H9 (cell line): ENCODE measurements at regions not wholly inside any gene's neighbourhood (a gene's known extent, or its start where the extent isn't known, plus 50 kb on each side); places are given as distances from the start of the nearest gene placed in this dataset.

Experiments
- DNase-seq: peaks from one replicate; pipeline ENCODE4 v3.0.0-alpha.2; 2017
- H2AFZ ChIP-seq: one replicate; pipeline ENCODE4 v1.6.1; 2013; ENCODE audit warnings: mild to moderate bottlenecking, low read length, control low read depth, moderate library complexity
- H2AK5ac ChIP-seq: 2 replicates; pipeline ENCODE4 v1.6.1; 2013; ENCODE audit warnings: low read length, control low read depth, mixed read lengths; ENCODE audit not compliant: insufficient read length
- H2BK120ac ChIP-seq: one replicate; pipeline ENCODE4 v1.6.1; 2013; ENCODE audit warnings: low read depth, mild to moderate bottlenecking, low read length, control low read depth, inconsistent platforms; ENCODE audit not compliant: poor library complexity, severe bottlenecking
- H2BK12ac ChIP-seq: 2 replicates; pipeline ENCODE4 v1.6.1; 2013; ENCODE audit warnings: low read length, control low read depth, mixed read lengths, low read depth; ENCODE audit not compliant: insufficient read length
- H2BK15ac ChIP-seq: 2 replicates; pipeline ENCODE4 v1.6.1; 2013; ENCODE audit warnings: low read depth, low read length, control low read depth
- H2BK20ac ChIP-seq: one replicate; pipeline ENCODE4 v1.6.1; 2013; ENCODE audit warnings: low read depth, mild to moderate bottlenecking, low read length, control low read depth, inconsistent platforms; ENCODE audit not compliant: poor library complexity, severe bottlenecking
- H2BK5ac ChIP-seq: 2 replicates; pipeline ENCODE4 v1.6.1; 2013; ENCODE audit warnings: low read length, control low read depth, mixed read lengths; ENCODE audit not compliant: insufficient read length
- H3K14ac ChIP-seq: 2 replicates; pipeline ENCODE4 v1.6.1; 2013; ENCODE audit warnings: low read length, control low read depth; ENCODE audit not compliant: insufficient read depth
- H3K18ac ChIP-seq: 2 replicates; pipeline ENCODE4 v1.6.1; 2013; ENCODE audit warnings: low read depth, mild to moderate bottlenecking, mixed read lengths, low read length, control low read depth; ENCODE audit not compliant: insufficient read length
- H3K23ac ChIP-seq: 2 replicates; pipeline ENCODE4 v1.6.1; 2013; ENCODE audit warnings: low read length, control low read depth, mixed read lengths, low read depth; ENCODE audit not compliant: insufficient read length
- H3K23me2 ChIP-seq: 2 replicates; pipeline ENCODE4 v1.6.1; 2013; ENCODE audit warnings: low read depth, mild to moderate bottlenecking, mixed read lengths, low read length, control low read depth; ENCODE audit not compliant: insufficient read length, poor library complexity, severe bottlenecking
- H3K27ac ChIP-seq: 2 replicates; pipeline ENCODE4 v1.5.1; 2013; ENCODE audit warnings: low read length, control low read depth, mixed read lengths, low read depth; ENCODE audit not compliant: insufficient read length
- H3K27me3 ChIP-seq: 2 replicates; pipeline ENCODE4 v1.6.1; 2013; ENCODE audit warnings: low read length, control low read depth, inconsistent platforms; ENCODE audit not compliant: insufficient read depth
- H3K4ac ChIP-seq: 2 replicates; pipeline ENCODE4 v1.6.1; 2013; ENCODE audit warnings: low read depth, mild to moderate bottlenecking, control low read depth, inconsistent platforms, low read length, moderate library complexity
- H3K4me1 ChIP-seq: 2 replicates; pipeline ENCODE4 v1.6.1; 2013; ENCODE audit warnings: low read length, control low read depth, inconsistent platforms; ENCODE audit not compliant: insufficient read depth
- H3K4me2 ChIP-seq: 2 replicates; pipeline ENCODE4 v1.6.1; 2013; ENCODE audit warnings: low read length, control low read depth, mixed read lengths; ENCODE audit not compliant: insufficient read length, insufficient read depth
- H3K56ac ChIP-seq: 2 replicates; pipeline ENCODE4 v1.6.1; 2013; ENCODE audit warnings: low read depth, mild to moderate bottlenecking, mixed read lengths, low read length, control low read depth; ENCODE audit not compliant: insufficient read length
- H3K79me1 ChIP-seq: 2 replicates; pipeline ENCODE4 v1.6.1; 2013; ENCODE audit warnings: low read depth, mild to moderate bottlenecking, moderate library complexity, low read length, control low read depth, inconsistent platforms; ENCODE audit not compliant: insufficient read depth, poor library complexity, severe bottlenecking
- H3K79me2 ChIP-seq: 2 replicates; pipeline ENCODE4 v1.6.1; 2013; ENCODE audit warnings: low read length, control low read depth, inconsistent platforms; ENCODE audit not compliant: insufficient read depth
- H3K9ac ChIP-seq: 2 replicates; pipeline ENCODE4 v1.6.1; 2013; ENCODE audit warnings: low read length, control low read depth, mixed read lengths; ENCODE audit not compliant: insufficient read length; ENCODE audit errors: extremely low read depth
- H3K9me3 ChIP-seq: one replicate; pipeline ENCODE4 v1.6.1; 2013; ENCODE audit warnings: low read depth, low read length, inconsistent platforms; ENCODE audit not compliant: control insufficient read depth
- H3T11ph ChIP-seq: one replicate; pipeline ENCODE4 v1.6.1; 2013; ENCODE audit warnings: mild to moderate bottlenecking, low read length, control low read depth, inconsistent platforms
- H4K20me1 ChIP-seq: one replicate; pipeline ENCODE4 v1.6.1; 2013; ENCODE audit not compliant: control insufficient read depth, insufficient read length, insufficient read depth
- H4K5ac ChIP-seq: 2 replicates; pipeline ENCODE4 v1.6.1; 2013; ENCODE audit warnings: low read depth, mild to moderate bottlenecking, mixed read lengths, low read length, control low read depth; ENCODE audit not compliant: insufficient read length
- H4K8ac ChIP-seq: replicated peaks from 2 replicates; pipeline ENCODE4 v1.6.1; 2013; ENCODE audit warnings: low read length, control low read depth, mixed read lengths, low read depth; ENCODE audit not compliant: insufficient read length
- H4K91ac ChIP-seq: 2 replicates; pipeline ENCODE4 v1.6.1; 2013; ENCODE audit warnings: low read depth, mild to moderate bottlenecking, moderate library complexity, mixed read lengths, low read length, control low read depth; ENCODE audit not compliant: insufficient read length
- H3K27ac Mint-ChIP-seq, 3 experiments: 2 replicates in 2 of 3; 3 replicates in 1 of 3; pipeline ENCODE4 v1.8.0; 2020 to 2021; ENCODE audit warnings: mixed read lengths in 3 of 3, mild to moderate bottlenecking in 1 of 3, moderate library complexity in 1 of 3
- H3K27me3 Mint-ChIP-seq: 2 replicates; pipeline ENCODE4 v1.8.0; 2021; ENCODE audit warnings: low read depth, mild to moderate bottlenecking, moderate library complexity, mixed read lengths
- H3K36me3 Mint-ChIP-seq, 3 experiments: 2 replicates in 2 of 3; 3 replicates in 1 of 3; pipeline ENCODE4 v1.8.0; 2020 to 2021; ENCODE audit warnings: low read depth in 3 of 3, mixed read lengths in 3 of 3; ENCODE audit not compliant: insufficient read depth in 1 of 3
- H3K4me1 Mint-ChIP-seq, 2 experiments: 2 replicates each; pipeline ENCODE4 v1.8.0; 2020; ENCODE audit warnings: mixed read lengths in 2 of 2
- H3K4me3 Mint-ChIP-seq, 2 experiments: 2 replicates in 1 of 2; 3 replicates in 1 of 2; pipeline ENCODE4 v1.8.0; 2020 to 2021; ENCODE audit warnings: mild to moderate bottlenecking in 2 of 2, mixed read lengths in 2 of 2, moderate library complexity in 1 of 2
- H3K9me3 Mint-ChIP-seq, 2 experiments: 2 replicates in 1 of 2; 3 replicates in 1 of 2; pipeline ENCODE4 v1.8.0; 2020; ENCODE audit warnings: mild to moderate bottlenecking in 2 of 2, mixed read lengths in 2 of 2, moderate library complexity in 1 of 2
- CTCF ChIP-seq: fragments of 200-600 bp; sonication (generic); conservative IDR thresholded peaks from 3 replicates; pipeline ENCODE4 v1.8.0; 2021; ENCODE audit warnings: antibody characterized with exemption, mild to moderate bottlenecking
- WGBS: extraction: QIAGEN DNeasy Blood & Tissue Kit; methylation state at CpG from one replicate; pipeline ENCODE4 v1.1.7; 2013; ENCODE audit warnings: missing lambda C conversion rate, low lambda C conversion rate, mixed read lengths; ENCODE audit not compliant: insufficient read length; ENCODE audit errors: extremely low coverage; 5-methylcytosine and 5-hydroxymethylcytosine counted together

DNA sequence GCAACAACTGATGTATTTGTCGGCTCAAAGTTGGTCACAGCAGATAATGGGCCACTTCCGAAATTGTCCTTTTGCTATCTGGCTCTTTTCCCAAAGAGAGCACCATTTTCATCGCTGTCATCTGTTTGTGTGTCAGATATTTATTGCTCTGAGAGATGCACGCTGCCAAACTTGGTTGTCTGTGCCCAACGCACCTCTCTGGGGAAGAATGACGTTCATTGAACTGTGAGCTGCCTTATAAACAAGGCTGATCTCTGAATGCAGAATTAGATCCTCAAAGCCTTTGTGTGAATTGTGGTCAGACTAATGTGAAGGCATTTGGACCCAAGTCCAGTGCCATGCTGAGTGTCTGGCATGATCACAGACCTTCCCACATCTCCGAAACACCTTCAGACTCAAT lies 174.7 kb upstream of the LYZL1 start:
- Histone ChIP-seq H3K9me3 (no peaks in the 10 kb centered on the region), H3K79me2 (no peaks in the 10 kb centered on the region), H3K14ac (no peak overlapping the region), H4K20me1 (no peaks in the 10 kb centered on the region), H2BK5ac (no peak overlapping the region), H3K4me2 (no peak overlapping the region), H4K91ac (no peak overlapping the region), H3K23me2 (no peaks in the 10 kb centered on the region), H2BK15ac (no peak overlapping the region), H2AK5ac (no peak overlapping the region), H2BK20ac (no peak overlapping the region), H3K4me1 (no peaks in the 10 kb centered on the region), H3K9ac (no peak overlapping the region), H2AFZ (no peak overlapping the region), H3K4ac (no peak overlapping the region), H3K27me3 (no peaks in the 10 kb centered on the region), H3K23ac (no peak overlapping the region), H3T11ph (no peak overlapping the region), H3K79me1 (no peaks in the 10 kb centered on the region), H3K18ac (no peak overlapping the region), H2BK120ac (no peak overlapping the region), H4K8ac (no peak overlapping the region), H3K56ac (no peak overlapping the region), H3K27ac (no peak overlapping the region), H4K5ac (no peak overlapping the region), H2BK12ac (no peak overlapping the region)
- Mint-ChIP-seq H3K27ac (no peak overlapping the region), H3K4me1 (peaks cover 2 to 7% of the 10 kb centered on the region in 2 experiments; a peak in 1 of 4 replicates), H3K27me3 (no peaks in the 10 kb centered on the region), H3K4me3 (no peak overlapping the region), H3K9me3 (peaks cover 36 to 37% of the 10 kb centered on the region in 2 experiments), H3K36me3 (peaks cover 5 to 32% (median 9%) of the 10 kb centered on the region in 3 experiments)
- TF ChIP-seq CTCF: no peak
- WGBS: no CpG with 5 or more reads among the region's 7 CpGs
- no peak for DNase-seq
